ENCODE measurements at regions not wholly inside any gene's neighbourhood (a gene's known extent, or its start where the extent isn't known, plus 50 kb on each side); places are given as distances from the start of the nearest gene placed in this dataset.

DNA sequence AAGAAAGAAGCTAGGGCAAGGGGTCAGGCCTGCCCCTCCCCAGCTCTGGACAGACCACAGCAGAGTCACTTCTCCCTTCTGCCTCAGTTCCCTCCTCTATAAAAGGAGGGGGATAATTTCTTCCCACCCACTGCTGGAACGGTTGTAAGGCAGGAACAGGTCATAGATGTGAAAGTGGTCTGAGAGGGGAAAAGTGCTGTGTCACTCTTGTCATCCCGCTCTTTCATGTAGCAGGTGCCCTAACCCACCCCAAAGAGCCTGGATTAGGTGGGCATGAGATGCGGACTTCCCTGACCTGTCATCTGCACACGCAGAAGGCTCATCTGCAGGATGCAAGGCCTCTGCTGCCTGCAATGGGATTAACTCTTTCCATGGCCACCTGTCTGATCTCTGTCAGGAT is 218.2 kb upstream of the LRFN2 start:
- no peak for TF ChIP-seq ZC3H11A (IDR thresholded peaks at IDR 0.05; ENCODE audit: low read depth, low read length)
- no peak for TF ChIP-seq ZNF766 (CRISPR knock-in tag; conservative IDR thresholded peaks at IDR 0.05)
- no peak for TF ChIP-seq NELFE (IDR thresholded peaks at IDR 0.05; ENCODE audit: insufficient read depth, insufficient read length)
- no peak for TF ChIP-seq POLR2A (conservative IDR thresholded peaks at IDR 0.05)
- TF ChIP-seq, protein P1, sequence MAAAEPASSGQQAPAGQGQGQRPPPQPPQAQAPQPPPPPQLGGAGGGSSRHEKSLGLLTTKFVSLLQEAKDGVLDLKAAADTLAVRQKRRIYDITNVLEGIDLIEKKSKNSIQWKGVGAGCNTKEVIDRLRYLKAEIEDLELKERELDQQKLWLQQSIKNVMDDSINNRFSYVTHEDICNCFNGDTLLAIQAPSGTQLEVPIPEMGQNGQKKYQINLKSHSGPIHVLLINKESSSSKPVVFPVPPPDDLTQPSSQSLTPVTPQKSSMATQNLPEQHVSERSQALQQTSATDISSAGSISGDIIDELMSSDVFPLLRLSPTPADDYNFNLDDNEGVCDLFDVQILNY (CRISPR knock-in tag; IDR thresholded peaks at IDR 0.05), result no peak
- no peak for TF ChIP-seq MAFK (IDR thresholded peaks at IDR 0.05; ENCODE audit: low read length)
- no peak for TF ChIP-seq SIN3A (IDR thresholded peaks at IDR 0.05; ENCODE audit: borderline replicate concordance in 2 of 2, control insufficient read depth in 1 of 2, low read depth in 2 of 2, low read length in 2 of 2)
- TF ChIP-seq, protein P2, sequence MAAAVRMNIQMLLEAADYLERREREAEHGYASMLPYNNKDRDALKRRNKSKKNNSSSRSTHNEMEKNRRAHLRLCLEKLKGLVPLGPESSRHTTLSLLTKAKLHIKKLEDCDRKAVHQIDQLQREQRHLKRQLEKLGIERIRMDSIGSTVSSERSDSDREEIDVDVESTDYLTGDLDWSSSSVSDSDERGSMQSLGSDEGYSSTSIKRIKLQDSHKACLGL (CRISPR knock-in tag; IDR thresholded peaks at IDR 0.05; ENCODE audit: borderline replicate concordance, poor library complexity, severe bottlenecking), result no peak
- TF ChIP-seq, protein P3, sequence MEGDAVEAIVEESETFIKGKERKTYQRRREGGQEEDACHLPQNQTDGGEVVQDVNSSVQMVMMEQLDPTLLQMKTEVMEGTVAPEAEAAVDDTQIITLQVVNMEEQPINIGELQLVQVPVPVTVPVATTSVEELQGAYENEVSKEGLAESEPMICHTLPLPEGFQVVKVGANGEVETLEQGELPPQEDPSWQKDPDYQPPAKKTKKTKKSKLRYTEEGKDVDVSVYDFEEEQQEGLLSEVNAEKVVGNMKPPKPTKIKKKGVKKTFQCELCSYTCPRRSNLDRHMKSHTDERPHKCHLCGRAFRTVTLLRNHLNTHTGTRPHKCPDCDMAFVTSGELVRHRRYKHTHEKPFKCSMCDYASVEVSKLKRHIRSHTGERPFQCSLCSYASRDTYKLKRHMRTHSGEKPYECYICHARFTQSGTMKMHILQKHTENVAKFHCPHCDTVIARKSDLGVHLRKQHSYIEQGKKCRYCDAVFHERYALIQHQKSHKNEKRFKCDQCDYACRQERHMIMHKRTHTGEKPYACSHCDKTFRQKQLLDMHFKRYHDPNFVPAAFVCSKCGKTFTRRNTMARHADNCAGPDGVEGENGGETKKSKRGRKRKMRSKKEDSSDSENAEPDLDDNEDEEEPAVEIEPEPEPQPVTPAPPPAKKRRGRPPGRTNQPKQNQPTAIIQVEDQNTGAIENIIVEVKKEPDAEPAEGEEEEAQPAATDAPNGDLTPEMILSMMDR (IDR thresholded peaks at IDR 0.05 in 2 of 3, conservative IDR thresholded peaks at IDR 0.05 in 1 of 3; ENCODE audit: insufficient read depth in 2 of 3, low read depth in 1 of 3, low read length in 3 of 3), result no peak
